ENCODE measurements at regions not wholly inside any gene's neighbourhood (a gene's known extent, or its start where the extent isn't known, plus 50 kb on each side); places are given as distances from the start of the nearest gene placed in this dataset.

GRCh38 chr18:54713386-54713785, 114.9 kb upstream of the RAB27B start:
- TF ChIP-seq CTCF (conservative IDR thresholded peaks at IDR 0.05; ENCODE audit: low read length) = no peak
- no peak for TF ChIP-seq EZH2phosphoT487 (IDR thresholded peaks at IDR 0.05; ENCODE audit: borderline replicate concordance)
